ENCODE measurements at regions not wholly inside any gene's neighbourhood (a gene's known extent, or its start where the extent isn't known, plus 50 kb on each side); places are given as distances from the start of the nearest gene placed in this dataset.

GRCh38 chr10:105872665-105873064, 1231.6 kb downstream of the SORCS3 start:
- Histone ChIP-seq H3K56ac (replicated peaks; ENCODE audit: insufficient read length, low read depth, low read length) (no peak overlapping the region), H3K9ac (replicated peaks in 1 of 4; ENCODE audit: extremely low read depth in 1 of 4, low read depth in 3 of 4, low read length in 3 of 4) (no peak overlapping the region), H3K23ac (ENCODE audit: insufficient read length) (no peak overlapping the region), H4K5ac (ENCODE audit: insufficient read length, low read depth, low read length) (no peak overlapping the region), H4K20me1 (replicated peaks in 1 of 2; ENCODE audit: control insufficient read depth in 1 of 2, insufficient read depth in 2 of 2, low read length in 2 of 2) (no peaks in the 10 kb centered on the region), H3K79me1 (ENCODE audit: low read depth, low read length) (no peaks in the 10 kb centered on the region), H3K4me1 (replicated peaks in 1 of 4; ENCODE audit: control insufficient read depth in 3 of 4, insufficient read depth in 4 of 4, low read length in 3 of 4) (no peaks in the 10 kb centered on the region), H3K14ac (ENCODE audit: insufficient read length) (no peak overlapping the region), H3K4me3 (ENCODE audit: extremely low read depth in 1 of 4, insufficient read depth in 2 of 4, low read depth in 3 of 4, low read length in 4 of 4) (no peak overlapping the region), H2BK12ac (ENCODE audit: low read depth, low read length) (no peak overlapping the region), H2BK5ac (ENCODE audit: low read depth, low read length) (no peak overlapping the region), H3K18ac (ENCODE audit: extremely low read depth, low read length) (no peak overlapping the region), H3K23me2 (ENCODE audit: low read depth, low read length) (no peaks in the 10 kb centered on the region), H3K79me2 (ENCODE audit: control insufficient read depth in 1 of 2, insufficient read depth in 2 of 2, low read length in 2 of 2) (no peaks in the 10 kb centered on the region), H2BK20ac (ENCODE audit: low read length) (no peak overlapping the region), H3K9me3 (ENCODE audit: insufficient read depth in 2 of 2, low read depth in 1 of 2, low read length in 1 of 2) (peaks cover 9 to 10% of the 10 kb centered on the region in 2 experiments; a peak in 3 of 4 replicates), H3K27ac (ENCODE audit: low read depth, low read length) (no peak overlapping the region), H2BK120ac (replicated peaks; ENCODE audit: low read depth, low read length) (no peak overlapping the region), H3K4me2 (ENCODE audit: insufficient read depth in 1 of 2, low read depth in 2 of 2, low read length in 2 of 2) (no peak overlapping the region), H3K27me3 (replicated peaks in 1 of 4; ENCODE audit: control insufficient read depth in 3 of 4, extremely low read depth in 1 of 4, insufficient read depth in 3 of 4, low read length in 3 of 4) (no peaks in the 10 kb centered on the region), H3K36me3 (ENCODE audit: control insufficient read depth in 2 of 4, insufficient read depth in 4 of 4, low read length in 3 of 4) (no peaks in the 10 kb centered on the region), H2AFZ (ENCODE audit: low read length) (0 out of 2 replicates have a peak overlapping the region, but pooled peaks have one; percentile 54), H3K4ac (replicated peaks; ENCODE audit: insufficient read length, low read depth, low read length) (no peak overlapping the region), H2BK15ac (ENCODE audit: low read length) (no peak overlapping the region), H4K91ac (replicated peaks; ENCODE audit: insufficient read length, low read length) (no peak overlapping the region), H4K8ac (ENCODE audit: extremely low read depth, insufficient read depth, low read length) (no peak overlapping the region), H2AK5ac (ENCODE audit: low read depth, low read length) (no peak overlapping the region)
- FAIRE-seq (no peak), DNase-seq (ENCODE audit: low read depth in 1 of 2, low spot score in 2 of 2) (no peak)
- ChIA-PET CTCF (ENCODE audit: partially characterized antibody) (no interaction called here), POLR2A (ENCODE audit: partially characterized antibody) (no interaction called here)
- 70% methylated on average over 4 of the region's 4 CpGs; no CpG with 5 or more reads in 1 of the 2 experiments for WGBS, 2 experiments (ENCODE audit: extremely low coverage in 1 of 2, insufficient coverage in 1 of 2, insufficient read length in 1 of 2, insufficient replicate concordance in 2 of 2, low coverage in 1 of 2, low lambda C conversion rate in 2 of 2, missing lambda C conversion rate in 1 of 2)
- TF ChIP-seq BCL11A (IDR thresholded peaks at IDR 0.05; ENCODE audit: low read depth in 2 of 2, low read length in 2 of 2): no peak
- TF ChIP-seq GTF2F1 (IDR thresholded peaks at IDR 0.05; ENCODE audit: borderline replicate concordance, low read depth, low read length): no peak
- no peak for TF ChIP-seq CHD1 (IDR thresholded peaks at IDR 0.05; ENCODE audit: low read depth, low read length)
- no peak for TF ChIP-seq SAP30 (IDR thresholded peaks at IDR 0.05; ENCODE audit: insufficient read depth, insufficient replicate concordance, low read length)
- TF ChIP-seq RXRA (IDR thresholded peaks at IDR 0.05; ENCODE audit: insufficient read depth, low read depth, low read length): no peak
- no peak for TF ChIP-seq CEBPB (IDR thresholded peaks at IDR 0.05; ENCODE audit: low read depth, low read length)
- TF ChIP-seq SP4 (IDR thresholded peaks at IDR 0.05; ENCODE audit: low read length): no peak
- no peak for TF ChIP-seq CHD2 (IDR thresholded peaks at IDR 0.05; ENCODE audit: low read length)
- TF ChIP-seq TEAD4 (IDR thresholded peaks at IDR 0.05; ENCODE audit: low read depth, low read length): no peak
- no peak for TF ChIP-seq ASH2L (IDR thresholded peaks at IDR 0.05; ENCODE audit: low read length)
- TF ChIP-seq, protein P1, sequence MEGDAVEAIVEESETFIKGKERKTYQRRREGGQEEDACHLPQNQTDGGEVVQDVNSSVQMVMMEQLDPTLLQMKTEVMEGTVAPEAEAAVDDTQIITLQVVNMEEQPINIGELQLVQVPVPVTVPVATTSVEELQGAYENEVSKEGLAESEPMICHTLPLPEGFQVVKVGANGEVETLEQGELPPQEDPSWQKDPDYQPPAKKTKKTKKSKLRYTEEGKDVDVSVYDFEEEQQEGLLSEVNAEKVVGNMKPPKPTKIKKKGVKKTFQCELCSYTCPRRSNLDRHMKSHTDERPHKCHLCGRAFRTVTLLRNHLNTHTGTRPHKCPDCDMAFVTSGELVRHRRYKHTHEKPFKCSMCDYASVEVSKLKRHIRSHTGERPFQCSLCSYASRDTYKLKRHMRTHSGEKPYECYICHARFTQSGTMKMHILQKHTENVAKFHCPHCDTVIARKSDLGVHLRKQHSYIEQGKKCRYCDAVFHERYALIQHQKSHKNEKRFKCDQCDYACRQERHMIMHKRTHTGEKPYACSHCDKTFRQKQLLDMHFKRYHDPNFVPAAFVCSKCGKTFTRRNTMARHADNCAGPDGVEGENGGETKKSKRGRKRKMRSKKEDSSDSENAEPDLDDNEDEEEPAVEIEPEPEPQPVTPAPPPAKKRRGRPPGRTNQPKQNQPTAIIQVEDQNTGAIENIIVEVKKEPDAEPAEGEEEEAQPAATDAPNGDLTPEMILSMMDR (IDR thresholded peaks at IDR 0.05; ENCODE audit: control extremely low read depth in 1 of 3, insufficient read depth in 1 of 3, low read depth in 1 of 3, low read length in 3 of 3): no peak
- TF ChIP-seq FOSL1 (IDR thresholded peaks at IDR 0.05; ENCODE audit: insufficient read depth, low read depth, low read length): no peak
- TF ChIP-seq ZNF274 (IDR thresholded peaks at IDR 0.05; ENCODE audit: borderline replicate concordance, extremely low read depth, low read length): no peak
- TF ChIP-seq KDM5A (IDR thresholded peaks at IDR 0.05; ENCODE audit: low read length): no peak
